HG03103 (cell line): ENCODE measurements at regions not wholly inside any gene's neighbourhood (a gene's known extent, or its start where the extent isn't known, plus 50 kb on each side); places are given as distances from the start of the nearest gene placed in this dataset.
"Not testable (repeated sequence)": the region's sequence is repeated elsewhere in the genome, so short reads cannot be mapped to it uniquely, and the experiment has no call there.

Experiments
- ATAC-seq: cut with Tn5 transposase; IDR thresholded peaks from one replicate; pipeline ENCODE4 v1.9.1; 2021; ENCODE audit warnings: low read depth; ENCODE audit not compliant: unreplicated experiment

DNA sequence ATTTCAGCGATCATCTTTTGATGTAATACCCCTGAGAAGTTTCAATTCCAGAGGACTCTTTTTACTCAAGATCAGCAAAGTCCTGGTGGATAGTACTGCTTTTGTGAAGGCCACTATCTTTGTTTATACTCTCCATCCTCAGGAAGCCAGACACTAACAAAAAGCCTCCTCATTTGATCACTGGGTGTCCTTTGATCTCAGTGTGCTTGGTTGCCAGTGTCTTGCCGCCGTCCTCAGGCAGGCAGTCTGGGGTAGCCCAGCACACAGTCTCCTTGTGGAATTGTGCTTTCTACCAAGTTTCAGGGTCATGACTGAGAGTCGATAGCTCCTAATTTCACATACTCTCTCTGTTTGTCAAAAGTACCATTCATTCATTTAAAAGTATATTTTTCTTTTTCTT is 762.2 kb downstream of the EFNB2 start:
- ATAC-seq = no peak

DNA sequence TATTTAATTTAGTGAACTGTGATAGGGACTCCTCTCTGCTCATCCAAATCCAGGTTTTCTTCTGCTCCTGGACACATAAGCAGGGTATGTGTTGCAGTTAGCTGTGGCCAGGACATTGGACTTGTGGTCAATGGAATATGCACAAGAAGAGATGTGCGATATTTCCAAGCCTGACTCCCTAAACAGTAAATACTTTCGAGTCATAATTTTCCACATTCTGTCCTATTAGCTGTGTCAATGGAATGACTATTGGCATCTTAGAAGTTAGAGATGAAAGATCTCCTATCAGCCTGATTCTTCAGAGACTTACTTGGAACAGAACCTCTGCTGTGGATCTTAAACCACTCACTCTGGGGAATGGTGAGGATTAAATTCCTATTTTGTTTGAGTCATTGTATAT is 771.0 kb downstream of the EFNB2 start:
- ATAC-seq = no peak

DNA sequence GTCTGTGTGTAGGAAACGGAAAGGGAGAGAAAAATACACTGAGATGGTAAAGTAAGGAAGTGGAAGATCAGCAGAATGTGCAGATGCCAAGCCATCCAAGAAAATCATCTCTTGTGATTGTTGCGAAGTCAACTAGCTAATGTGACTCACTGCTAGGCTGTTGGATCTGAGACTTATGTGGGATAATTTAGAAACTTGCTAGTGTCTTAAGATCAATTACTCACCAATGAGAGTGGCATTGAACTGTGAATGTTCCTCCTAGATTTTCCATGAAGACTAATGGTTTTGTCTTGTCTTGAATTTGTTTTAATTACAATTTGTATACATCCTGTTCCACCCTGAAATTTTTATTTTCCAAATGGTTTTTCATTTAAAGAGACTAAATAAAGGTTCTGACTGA is 771.6 kb downstream of the EFNB2 start:
- no peak for ATAC-seq

DNA sequence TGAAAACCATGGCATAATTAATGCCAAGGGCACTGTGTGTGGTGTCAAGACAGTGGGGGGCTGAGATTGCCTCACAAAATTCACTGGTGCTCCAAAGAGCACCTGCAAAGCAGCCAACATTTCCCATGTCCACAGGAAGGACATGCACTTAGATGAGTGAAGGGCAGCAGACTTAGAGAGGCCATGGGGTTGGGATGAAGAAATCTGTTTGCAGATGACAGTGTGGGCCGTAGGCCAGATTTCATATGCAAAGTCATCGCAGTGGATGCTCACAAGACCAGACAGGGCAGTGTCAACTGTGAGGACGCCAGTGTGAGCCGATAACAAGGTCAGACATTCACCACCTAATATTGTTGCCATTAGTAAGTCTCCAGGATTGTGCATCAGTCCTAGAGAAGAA is 773.4 kb downstream of the EFNB2 start:
- no peak for ATAC-seq

DNA sequence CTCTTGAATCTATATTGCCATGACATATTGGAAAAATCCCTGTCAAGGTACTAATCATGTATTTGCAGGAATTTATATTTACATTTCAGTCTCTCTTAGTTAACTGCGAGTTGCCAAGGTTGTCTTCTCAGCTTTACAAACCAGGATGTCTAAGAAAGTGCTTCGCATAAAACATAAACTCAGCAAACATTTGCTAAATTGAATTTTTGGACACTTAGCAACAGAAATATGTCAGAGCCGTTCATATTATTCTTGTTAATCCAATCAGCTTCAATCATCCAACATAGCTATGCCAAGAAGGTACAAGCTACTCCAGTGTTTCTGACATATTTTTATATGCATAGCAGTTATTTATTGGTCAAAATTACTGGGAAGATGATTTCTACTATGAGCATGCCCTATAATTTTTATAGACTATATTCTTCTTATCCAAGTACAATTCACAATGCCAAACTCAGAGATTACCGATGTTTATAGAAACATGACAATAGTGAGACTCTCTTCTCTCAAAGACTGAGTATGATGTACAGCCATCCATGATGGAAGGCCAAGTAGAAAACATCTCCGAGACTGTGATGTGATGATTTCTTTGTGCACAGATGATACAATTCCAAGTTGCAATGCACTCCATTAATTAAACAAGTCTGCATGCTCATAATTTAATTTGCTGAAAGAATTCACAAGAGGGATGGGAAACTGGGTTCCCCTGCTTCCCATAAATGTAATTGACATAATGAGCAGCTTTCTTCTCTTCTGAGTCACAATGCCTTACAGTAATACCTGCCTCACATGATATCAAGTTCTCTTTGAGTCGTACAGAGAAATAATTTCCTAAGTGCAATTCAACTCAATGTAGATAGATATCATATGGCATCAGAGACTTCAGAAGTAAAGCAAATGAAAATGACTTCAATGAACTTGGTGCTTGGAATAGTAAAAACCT is 776.3 kb downstream of the EFNB2 start:
- ATAC-seq = no peak

DNA sequence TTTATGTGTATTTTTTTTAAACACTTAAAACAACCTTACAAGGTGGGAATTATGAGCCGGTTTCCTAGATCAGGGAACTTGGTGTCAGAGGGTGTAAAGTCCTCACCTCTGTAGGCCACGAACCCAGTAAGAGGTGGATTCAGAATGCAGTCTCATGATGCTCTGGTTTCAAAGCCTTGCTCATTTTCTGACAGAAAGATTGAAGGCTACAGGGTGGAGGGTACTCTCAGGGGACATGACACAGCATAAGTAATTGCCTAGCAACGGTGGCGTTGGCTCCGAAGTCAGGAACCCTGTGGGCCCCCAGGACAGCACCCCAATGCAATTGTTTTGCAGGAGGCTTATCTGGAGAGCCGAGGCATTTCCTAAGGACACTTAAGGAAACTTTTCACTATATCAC is 794.7 kb downstream of the EFNB2 start:
- no peak for ATAC-seq

DNA sequence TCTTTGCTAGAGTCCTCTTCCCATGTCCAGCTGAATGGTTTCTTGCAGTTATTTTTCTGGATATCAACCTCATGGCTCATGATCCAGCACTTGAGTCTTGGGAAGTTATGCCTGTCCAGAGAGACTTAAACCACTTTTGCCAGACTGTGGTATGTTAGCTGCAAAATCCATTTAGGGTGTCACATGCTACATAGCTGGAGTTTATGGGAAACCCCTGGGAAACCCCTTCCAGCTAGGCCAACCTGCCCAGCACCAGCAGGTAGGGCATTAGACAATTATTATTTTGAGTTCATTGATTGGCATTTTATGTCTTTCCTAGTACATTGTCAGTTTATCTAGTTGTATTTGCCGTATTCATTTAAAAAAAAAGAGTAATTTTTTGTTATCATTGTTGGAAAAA is 797.8 kb downstream of the EFNB2 start:
- ATAC-seq = no peak

DNA sequence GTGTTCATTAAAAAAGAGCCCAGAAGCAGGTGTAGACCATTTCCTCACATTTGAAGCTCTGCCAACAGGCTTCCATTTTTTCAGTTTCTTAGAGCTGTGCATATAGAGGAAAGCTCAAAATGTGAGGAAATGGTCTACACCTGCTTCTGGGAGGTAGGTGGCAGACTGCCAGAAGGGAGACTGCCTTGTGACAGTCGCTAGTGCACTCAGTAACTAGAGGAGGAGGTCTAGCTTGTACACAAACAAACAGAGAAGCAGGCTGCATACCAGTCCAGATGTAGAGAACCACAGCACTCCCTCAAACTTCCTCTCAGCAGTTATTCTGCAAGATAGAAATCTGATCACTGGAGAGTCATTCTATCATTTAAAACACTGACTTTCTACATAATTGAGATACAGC is 800.2 kb downstream of the EFNB2 start:
- ATAC-seq = no peak

DNA sequence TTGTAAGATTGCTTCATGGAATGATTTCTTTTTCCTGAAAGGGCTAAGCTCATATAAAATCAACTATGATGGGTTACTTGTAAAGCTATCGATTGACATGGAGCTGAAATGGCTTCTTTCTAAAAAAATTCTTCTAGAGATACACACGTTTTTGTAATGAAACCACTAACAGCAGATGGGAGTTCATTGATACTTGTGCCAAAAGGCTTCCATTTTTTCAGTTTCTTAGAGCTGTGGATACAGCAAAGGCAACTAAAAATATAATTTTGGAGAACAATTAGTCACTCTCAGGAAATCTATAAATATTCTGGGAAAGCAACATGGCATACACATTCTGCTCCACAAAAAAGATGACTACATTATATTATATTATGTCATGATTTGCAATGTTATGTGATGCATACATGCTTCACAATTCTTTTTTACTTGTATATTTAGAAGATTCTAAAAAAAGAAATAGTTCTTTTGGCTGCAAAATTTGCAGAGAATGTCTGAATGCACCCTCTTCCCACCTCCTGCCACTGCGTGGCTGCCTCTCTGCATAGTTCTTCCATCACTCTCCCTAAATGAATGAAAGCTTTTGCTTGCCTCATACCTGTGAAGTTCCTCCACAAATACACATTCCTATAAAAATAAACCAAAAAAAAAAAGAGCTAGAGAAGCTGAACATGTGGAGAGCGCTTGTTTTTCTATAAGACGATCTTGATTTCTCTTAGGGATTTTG is 802.5 kb downstream of the EFNB2 start:
- ATAC-seq = no peak

DNA sequence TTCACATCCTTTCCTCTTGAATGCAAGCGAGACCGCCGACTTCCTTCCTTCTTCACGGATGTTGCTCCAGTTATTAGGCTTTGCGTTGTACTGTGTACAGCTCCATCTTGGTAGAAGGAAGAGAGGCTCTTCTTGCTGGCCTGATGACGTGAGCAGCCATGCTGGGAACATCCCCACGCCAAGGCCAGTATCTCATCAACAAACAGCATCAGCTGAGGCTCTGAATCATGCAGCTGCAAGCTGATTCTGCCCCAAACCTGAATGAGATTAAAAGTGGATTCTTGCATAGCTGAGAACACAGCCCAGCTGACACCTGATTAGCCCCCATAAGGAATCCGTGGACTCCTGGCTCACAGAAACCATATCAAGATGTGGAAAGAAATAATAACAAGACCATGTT is 809.6 kb downstream of the EFNB2 start:
- ATAC-seq = no peak

DNA sequence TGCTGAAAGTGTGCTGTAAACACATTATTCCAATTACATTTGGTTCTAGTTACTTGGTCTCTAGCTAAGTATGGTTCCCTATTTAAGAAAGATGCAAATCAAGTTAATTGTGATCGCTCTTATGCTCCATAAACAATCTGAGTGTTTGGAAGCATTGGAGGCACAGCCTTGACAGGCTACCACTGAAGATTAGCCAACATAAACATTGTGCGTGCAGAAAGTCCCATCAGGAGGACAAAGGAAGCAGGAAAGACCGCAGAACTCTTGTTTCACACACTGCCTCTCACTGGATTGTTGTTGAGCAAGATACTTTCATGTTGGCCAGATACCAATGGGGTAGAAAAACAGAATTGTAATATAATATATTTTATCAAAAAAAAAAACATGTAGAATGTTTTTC is 814.4 kb downstream of the EFNB2 start:
- no peak for ATAC-seq

DNA sequence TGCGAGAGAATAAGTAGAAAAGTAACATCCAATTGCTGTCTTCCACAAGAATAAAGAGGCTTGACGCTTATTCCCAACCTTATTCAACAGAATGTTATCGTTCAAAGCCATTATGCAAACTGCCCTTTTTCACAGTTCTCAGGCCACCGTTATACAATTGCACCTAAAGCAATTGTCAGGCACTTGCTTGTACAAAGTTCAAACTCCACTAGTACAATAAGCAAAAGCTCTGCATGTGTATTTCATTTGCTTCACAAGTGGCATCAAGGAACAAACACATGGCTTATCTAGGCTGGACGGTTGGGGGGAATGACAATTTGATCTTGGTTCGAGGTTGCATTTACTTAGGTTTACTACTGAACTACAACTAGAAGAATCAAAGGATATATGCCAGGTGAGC is 815.6 kb downstream of the EFNB2 start:
- no peak for ATAC-seq

DNA sequence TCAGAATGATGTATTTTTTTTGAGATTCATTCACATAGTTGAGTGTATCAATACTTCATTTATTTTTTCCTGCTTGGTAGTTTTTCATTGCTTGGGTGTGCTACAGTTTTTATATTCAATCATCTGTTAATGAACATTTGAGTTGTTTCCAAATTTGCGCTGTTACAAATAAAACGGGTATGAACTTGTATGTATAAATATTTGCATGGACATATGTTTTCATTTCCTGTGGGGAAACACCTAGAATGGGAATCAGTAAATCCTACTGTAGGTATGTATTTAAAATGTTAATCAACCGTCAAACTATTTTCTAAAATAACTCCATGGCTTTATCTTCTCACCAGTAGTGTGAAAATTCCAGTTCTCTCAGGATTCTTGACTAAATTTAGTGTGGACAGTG is 826.3 kb downstream of the EFNB2 start:
- no peak for ATAC-seq

DNA sequence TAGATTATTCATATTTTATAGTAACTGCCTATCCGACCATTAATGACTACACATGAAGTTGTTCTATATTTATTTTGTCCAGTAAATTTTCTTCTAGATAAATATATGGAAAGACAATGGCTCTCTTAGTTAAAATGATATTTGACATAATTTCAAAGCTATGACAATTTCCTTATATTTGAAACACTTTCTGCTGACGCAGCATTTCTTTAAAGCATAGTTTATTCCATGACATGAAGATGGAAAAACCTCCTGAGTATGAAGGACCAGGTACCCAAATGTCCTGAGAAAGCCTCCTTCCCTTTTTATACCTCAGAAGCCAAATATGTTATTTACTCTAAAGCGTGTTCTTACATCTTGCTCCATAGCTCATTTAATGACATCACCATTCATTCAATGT is 831.6 kb downstream of the EFNB2 start:
- no peak for ATAC-seq

DNA sequence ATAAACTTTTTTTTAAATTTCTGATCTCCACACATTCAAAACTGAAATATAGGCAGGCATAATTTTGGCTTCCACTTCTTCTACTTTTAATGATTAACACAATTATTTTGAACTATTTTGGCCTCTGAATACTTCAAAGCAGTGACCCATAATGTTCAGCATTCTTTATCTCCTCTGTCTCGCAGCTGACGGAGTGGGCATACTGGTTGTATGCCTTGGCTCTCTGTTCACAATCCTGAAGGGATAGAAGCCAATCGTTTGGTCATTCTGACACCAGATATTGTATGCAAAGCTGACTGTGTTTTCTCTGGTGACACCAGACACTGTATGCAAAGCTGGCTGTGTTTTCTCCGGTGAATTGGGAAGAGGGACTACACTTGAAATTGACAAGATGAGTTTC is 833.0 kb downstream of the EFNB2 start:
- ATAC-seq = no peak

DNA sequence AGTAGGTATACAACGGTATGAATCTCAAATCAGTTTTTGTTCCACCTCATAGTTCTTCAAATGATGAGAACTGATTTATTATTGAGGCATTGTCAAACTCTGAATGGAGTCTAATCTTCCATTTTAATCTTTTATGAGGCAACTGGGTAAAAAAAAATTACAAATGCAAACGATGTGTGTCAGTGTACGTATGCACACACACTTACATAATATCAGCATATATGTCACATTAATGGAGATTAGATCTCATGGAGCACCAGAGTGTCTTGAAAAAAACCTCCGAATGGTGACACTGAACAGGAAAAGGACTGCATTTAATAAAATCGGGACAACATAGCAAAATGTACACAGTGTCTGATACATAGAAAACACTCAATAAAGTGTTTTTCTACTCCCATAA is 842.7 kb downstream of the EFNB2 start:
- ATAC-seq = no peak

DNA sequence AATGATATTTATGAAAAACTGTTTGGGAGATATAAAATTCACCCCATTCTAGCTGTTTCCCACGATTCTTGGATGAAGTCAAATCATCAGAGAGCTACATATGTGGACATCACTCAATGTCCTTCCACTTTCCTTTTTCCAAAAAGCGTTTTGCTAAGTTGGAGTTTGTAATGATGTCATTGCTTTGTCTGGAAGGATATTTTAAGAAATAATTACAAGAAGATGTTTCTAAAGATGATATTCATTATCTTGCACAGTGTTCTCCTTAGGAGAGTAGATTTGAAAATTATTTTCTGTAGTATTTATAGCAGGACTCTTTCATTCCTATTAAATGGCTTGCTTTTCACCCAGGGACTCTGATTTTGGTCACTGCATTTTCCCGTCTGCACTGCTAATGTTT is 851.2 kb downstream of the EFNB2 start:
- no peak for ATAC-seq

DNA sequence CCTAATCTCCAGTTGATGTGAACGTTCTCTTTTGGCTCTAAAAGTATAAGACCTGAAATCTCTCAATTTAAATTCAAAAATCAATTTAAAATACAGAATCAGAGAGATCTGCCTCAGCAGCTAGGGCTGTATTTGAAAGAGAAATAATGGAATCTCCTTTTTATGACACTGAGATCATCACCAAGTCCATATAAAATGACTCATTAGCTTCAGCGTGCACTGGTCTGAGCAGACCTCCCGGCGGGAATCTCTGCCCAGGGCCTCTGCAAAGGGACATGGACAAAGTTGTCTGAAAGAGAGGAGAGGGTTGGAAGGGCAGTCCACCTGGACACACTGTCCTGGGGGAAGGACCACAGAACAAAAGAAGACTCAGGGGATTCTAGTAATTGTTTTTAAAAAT is 855.6 kb downstream of the EFNB2 start:
- ATAC-seq = no peak

DNA sequence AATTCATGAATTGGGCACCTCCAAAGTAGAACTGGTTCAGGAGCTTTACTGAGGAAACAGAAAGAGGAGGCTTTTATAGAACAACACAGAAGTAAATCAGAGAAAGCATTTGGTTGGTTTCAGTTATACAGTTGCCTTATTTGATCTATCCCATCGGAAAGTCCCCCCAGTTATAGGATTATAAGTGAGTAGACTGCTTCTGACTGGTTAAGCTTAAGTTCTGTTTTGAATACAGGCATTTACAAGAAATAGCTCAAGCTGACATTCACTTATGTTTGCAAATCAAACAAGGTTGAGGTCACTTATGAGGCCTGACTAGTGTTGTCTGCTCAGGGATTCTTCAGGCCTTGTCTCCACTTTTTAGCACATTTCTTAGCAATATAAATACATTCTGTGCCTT is 857.4 kb downstream of the EFNB2 start:
- no peak for ATAC-seq

DNA sequence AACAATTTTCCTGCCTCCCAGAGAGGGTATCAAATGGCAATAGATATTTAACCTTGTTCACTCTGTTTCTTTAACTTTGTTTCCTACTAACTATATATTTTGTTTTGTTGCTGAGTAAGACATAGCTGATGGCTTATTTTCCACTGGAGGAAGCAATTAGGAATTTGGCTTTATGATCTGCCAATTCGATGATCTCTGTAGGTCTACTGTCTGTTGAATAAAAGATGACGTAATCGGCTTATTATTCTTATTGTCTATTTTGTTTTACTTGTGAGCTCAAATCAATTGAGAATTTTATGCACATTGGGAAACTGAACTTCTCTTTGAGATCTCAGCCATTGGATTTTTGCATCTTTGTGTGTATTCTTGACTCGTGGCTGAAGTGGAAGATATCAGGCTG is 862.6 kb downstream of the EFNB2 start:
- ATAC-seq = no peak

DNA sequence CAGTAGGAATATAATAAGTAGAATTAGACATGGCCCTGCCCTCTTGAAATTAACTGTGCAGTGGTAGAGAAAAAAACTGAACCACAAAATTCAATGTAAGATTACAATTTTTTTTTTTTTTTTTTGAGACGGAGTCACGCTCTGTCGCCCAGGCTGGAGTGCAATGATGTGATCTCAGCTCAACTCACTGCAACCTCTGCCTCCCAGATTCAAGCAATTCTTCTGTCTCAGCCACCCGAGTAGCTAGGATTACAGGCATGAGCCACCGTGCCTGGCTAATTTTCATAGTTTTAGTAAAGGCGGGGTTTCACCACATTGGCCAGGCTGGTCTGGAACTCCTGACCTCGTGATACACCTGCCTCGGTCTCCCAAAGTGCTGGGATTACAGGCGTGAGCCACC is 864.3 kb downstream of the EFNB2 start:
- not testable (repeated sequence) for ATAC-seq
